Activated T-helper 1 cell treated with anti-CD3 and anti-CD28 coated beads, Interleukin-12 subunit alpha, Interleukin-12 subunit beta, Interleukin-2, Interleukin-4 antibody, amounts not matched to agents 30 ng/mL and 10 ng/mL and 1 ng/mL, durations not matched to agents 14 hours and 24 hours and 36 hours (primary cell): ENCODE measurements at regions not wholly inside any gene's neighbourhood (a gene's known extent, or its start where the extent isn't known, plus 50 kb on each side); places are given as distances from the start of the nearest gene placed in this dataset.

ENCODE experiments used
- DNase-seq: peaks from one replicate; pipeline ENCODE4 v3.0.0; 2021; ENCODE audit warnings: low spot score
- H3K27ac Mint-ChIP-seq: one replicate; pipeline ENCODE4 v1.8.0; 2021; ENCODE audit warnings: mild to moderate bottlenecking, mixed read lengths
- H3K27me3 Mint-ChIP-seq: one replicate; pipeline ENCODE4 v1.8.0; 2022; ENCODE audit warnings: mild to moderate bottlenecking, moderate library complexity, mixed read lengths; ENCODE audit not compliant: insufficient read depth
- H3K36me3 Mint-ChIP-seq: one replicate; pipeline ENCODE4 v1.8.0; 2021; ENCODE audit warnings: low read depth, mixed read lengths
- H3K4me1 Mint-ChIP-seq: one replicate; pipeline ENCODE4 v1.8.0; 2021; ENCODE audit warnings: low read depth, mixed read lengths
- H3K4me3 Mint-ChIP-seq: one replicate; pipeline ENCODE4 v1.8.0; 2021; ENCODE audit warnings: mild to moderate bottlenecking, moderate library complexity, mixed read lengths
- H3K9me3 Mint-ChIP-seq: one replicate; pipeline ENCODE4 v1.8.0; 2021; ENCODE audit warnings: mixed read lengths
- intact Hi-C: fragments of 100-400 bp; cut with micrococcal nuclease; formaldehyde crosslinking; loops from one replicate; pipeline ENCODE4 v1.15.1; 2024

DNA sequence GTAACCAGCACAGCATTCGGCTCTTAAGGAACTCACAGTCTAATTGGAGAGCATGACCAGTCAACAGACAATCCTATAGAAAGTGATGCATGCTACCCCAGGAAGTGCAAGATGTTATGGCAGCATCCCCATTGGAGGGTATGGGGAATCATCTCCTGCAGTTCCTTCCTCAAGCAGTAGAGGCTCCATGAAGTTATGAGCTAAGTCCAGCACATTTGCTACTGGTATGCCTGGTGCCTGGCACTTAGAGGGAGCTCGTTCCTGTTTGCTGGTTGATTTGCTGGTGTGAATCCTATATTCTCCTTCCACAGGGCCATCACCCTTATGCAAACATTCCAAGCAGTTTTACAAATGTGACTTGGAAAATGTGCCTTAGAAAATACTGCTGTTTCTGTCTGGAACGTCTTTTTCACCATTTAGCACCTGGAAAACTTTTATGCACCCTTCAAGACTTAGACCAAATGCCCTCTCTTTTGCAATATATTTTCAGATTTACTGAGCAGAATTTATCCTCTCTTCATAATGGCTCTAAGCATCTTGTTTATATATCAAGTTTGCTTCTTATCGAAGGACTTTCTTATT is 136.1 kb upstream of the WSCD2 start:
- Mint-ChIP-seq H3K4me1 (no peaks in the 10 kb centered on the region), H3K36me3 (no peaks in the 10 kb centered on the region), H3K9me3 (no peaks in the 10 kb centered on the region), H3K27ac (no peak overlapping the region), H3K27me3 (peaks cover 1% of the 10 kb centered on the region), H3K4me3 (no peak overlapping the region)
- intact Hi-C loops, result loop anchor here (5.0 kb wide), 1 partner anchor 199 kb away; no protein-coding TSS in a partner anchor
- DNase-seq, result no peak

DNA sequence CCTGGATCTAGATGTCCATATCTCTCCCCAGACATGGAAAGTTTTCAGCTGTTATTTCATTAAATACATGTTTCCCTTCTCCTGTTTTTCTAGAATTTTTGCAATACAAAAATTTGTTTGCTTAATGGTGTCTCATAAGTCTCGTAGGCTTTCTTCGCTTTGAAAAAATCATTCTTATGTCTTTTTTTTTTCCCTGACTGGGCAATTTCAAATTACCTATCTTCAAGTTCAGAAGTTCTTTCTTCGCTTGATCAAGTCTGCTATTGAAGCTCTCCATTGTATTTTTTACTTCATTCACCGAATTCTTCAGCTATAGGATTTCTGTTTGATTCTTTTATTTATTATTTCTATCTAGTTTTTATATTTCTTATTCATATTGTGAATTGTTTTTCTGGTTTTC is 130.2 kb upstream of the WSCD2 start:
- no peak for DNase-seq
- intact Hi-C loops, result no loop called here
- Mint-ChIP-seq H3K9me3 (no peaks in the 10 kb centered on the region), H3K36me3 (no peaks in the 10 kb centered on the region), H3K27me3 (peaks cover 5% of the 10 kb centered on the region), H3K27ac (no peak overlapping the region), H3K4me3 (no peak overlapping the region), H3K4me1 (no peaks in the 10 kb centered on the region)

DNA sequence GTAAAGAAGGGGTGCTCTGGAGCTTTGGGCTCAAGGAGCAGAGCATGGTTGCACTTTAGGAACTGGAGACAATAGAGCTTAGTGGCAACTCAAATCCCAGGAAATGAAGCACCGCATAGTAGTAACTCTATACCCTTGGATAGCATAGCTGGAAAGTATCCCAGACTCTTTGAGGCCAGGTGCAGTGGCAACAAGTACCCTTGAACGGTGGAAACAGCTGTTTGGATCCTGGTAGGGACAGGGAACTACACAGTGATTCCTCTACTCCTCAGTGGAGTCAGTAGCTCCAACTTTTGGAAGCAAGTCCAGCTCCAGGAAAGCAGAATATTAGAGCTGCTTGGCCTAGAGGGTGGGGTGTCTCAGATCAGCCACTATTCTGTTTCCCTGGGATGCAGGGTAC is 129.0 kb upstream of the WSCD2 start:
- Mint-ChIP-seq H3K9me3 (no peaks in the 10 kb centered on the region), H3K27ac (no peak overlapping the region), H3K4me3 (no peak overlapping the region), H3K27me3 (peaks cover 5% of the 10 kb centered on the region), H3K4me1 (no peaks in the 10 kb centered on the region), H3K36me3 (no peaks in the 10 kb centered on the region)
- intact Hi-C loops, result no loop called here
- no peak for DNase-seq

DNA sequence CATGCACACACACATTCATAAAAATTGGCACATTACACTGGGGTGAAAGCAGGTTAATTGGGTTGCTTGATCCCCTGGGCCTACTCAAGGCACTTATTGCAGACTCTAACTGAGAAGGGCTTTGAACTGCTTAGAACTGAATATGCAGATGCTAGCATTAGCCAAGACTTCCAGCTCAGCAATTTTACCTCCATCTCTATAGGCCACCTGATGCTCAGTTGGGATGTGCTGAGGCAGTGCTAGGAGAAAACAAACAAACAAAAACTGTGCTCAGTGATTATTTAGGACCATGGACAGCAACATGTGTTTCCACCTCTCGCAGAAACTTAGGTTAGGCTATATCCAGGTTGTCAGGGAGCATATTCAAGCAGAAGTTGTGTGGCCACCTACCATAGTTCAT is 124.8 kb upstream of the WSCD2 start:
- no peak for DNase-seq
- Mint-ChIP-seq H3K4me1 (no peaks in the 10 kb centered on the region), H3K27ac (no peak overlapping the region), H3K9me3 (no peaks in the 10 kb centered on the region), H3K4me3 (no peak overlapping the region), H3K27me3 (no peaks in the 10 kb centered on the region), H3K36me3 (no peaks in the 10 kb centered on the region)
- intact Hi-C loops, result no loop called here

DNA sequence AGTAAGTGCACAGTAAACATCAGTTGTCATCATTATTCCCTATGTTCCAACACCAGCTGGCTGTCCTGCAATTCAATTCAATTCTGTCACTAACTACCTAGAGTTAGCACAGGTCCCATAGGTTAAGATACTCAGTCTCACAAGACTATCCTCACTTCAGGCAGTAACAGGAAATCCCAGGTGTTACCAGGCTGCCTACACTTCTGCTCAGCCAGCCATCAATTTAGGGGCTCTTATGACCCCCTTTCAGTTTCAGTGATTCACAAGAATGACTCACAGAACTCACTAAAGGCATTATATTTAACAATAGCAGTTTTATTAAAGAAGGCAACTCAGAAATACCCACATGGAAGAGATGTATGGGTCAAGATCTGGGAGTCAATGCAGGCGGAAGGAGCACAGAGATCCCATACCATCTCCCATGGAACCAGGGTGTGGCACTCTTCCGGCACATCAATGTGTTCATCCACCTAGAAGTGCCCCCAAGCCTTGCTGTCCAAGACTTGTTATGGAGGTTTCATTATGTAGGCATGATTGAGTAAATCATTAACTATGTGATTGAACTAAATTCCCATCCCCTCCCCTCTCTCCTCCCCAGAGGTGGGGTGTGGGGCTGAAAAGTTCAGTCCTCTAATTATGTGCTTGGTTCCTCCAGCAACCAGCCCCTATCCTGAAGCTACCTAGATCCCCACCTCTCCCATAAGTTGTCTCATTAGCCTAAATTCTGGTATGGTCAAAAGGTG is 120.8 kb upstream of the WSCD2 start:
- intact Hi-C loops, result no loop called here
- Mint-ChIP-seq H3K9me3 (no peaks in the 10 kb centered on the region), H3K27me3 (peaks cover 2% of the 10 kb centered on the region), H3K4me3 (no peak overlapping the region), H3K36me3 (no peaks in the 10 kb centered on the region), H3K4me1 (no peaks in the 10 kb centered on the region), H3K27ac (no peak overlapping the region)
- no peak for DNase-seq

DNA sequence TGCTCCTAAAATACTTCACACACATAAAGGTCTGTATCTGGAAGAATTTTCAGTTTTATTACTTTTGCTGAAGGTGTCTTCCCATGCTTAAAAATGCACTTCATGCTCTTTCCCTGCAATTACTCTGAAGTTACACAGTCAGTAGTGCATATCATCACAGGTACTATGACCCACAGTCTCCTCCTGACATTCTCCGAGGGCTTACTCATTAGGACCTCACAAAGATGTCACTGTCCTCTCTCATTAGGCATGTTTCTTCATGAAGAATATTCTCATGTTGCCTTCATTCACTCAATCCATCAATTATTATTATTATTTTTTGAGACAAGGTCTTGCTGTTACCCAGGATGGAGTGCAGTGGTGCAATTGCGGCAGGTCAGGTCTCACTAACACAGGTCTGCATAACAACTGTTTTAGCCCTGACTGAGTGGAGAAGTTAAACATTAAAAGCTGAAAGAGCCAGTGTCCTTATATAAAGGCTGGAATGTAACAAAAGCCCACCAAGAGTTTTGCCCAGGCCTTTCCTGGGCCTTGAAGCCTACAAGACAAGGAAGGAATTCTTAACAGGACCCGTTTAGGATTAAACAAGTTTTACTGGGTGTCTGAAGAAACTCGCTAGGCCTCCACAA is 119.5 kb upstream of the WSCD2 start:
- Mint-ChIP-seq H3K27me3 (peaks cover 2% of the 10 kb centered on the region), H3K27ac (no peak overlapping the region), H3K9me3 (no peaks in the 10 kb centered on the region), H3K36me3 (no peaks in the 10 kb centered on the region), H3K4me1 (no peaks in the 10 kb centered on the region), H3K4me3 (no peak overlapping the region)
- no peak for DNase-seq
- intact Hi-C loops, result no loop called here

DNA sequence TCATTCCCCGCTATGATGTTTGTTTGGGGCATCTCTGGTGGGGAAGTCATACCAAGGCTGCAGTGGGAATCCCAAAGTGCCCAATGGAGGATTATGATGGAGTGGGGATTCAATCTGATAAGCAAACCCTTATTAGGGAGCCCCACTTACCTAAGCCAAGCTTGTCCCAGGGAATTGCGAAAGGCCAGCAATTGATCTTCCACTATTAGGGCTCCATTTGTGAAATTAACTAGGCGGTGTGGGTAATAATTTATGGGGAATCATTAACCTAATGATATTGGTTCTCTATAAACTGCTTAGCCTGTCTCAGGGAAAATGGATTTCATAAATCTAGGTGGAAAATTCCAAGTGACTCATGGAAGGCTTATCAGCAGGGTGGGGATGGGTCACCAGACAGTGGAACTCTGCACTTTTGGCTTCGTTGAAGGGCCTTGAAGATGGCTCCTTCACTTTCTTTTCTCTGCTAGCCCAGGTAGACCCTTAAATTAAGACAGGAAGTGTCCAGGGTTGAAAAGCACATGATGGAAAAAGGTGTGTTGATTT is 113.0 kb upstream of the WSCD2 start:
- intact Hi-C loops, result no loop called here
- Mint-ChIP-seq H3K36me3 (no peaks in the 10 kb centered on the region), H3K4me3 (no peak overlapping the region), H3K4me1 (no peaks in the 10 kb centered on the region), H3K9me3 (no peaks in the 10 kb centered on the region), H3K27ac (no peak overlapping the region), H3K27me3 (peaks cover 2% of the 10 kb centered on the region)
- DNase-seq, result no peak

DNA sequence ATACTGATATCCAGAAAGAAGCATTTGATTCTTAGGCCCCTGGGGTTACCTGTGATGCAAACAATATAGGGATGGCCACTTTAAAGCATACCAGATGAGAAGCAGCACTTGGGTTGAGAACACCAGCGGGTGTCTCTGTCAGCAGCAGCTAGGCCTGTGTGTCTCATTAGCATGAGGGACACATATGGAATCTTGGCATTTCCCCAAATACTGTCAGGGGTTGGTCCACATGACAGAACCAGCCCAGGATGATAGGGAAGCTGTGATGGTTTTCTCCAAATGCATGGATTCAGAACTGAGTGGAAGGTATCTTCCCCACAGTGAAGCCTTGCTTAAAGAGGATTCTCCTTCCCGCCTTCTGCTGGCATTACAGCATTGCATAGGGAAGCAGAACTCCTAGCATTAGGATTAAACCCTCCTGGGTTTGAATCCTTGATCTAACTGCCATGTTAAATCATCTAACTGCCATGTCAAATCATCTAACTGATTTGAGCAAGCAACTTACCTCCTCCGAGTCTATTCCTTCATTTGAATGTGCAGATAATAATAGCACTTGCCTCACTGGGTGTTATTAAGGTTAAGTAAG is 111.5 kb upstream of the WSCD2 start:
- H3K27me3 Mint-ChIP-seq, result peaks cover 2% of the 10 kb centered on the region
- H3K4me1 Mint-ChIP-seq, result no peaks in the 10 kb centered on the region
- no peaks in the 10 kb centered on the region for H3K9me3 Mint-ChIP-seq
- H3K27ac Mint-ChIP-seq, result no peak overlapping the region
- no peak overlapping the region for H3K4me3 Mint-ChIP-seq
- no peaks in the 10 kb centered on the region for H3K36me3 Mint-ChIP-seq
- DNase-seq, result no peak
- intact Hi-C loops, result no loop called here

DNA sequence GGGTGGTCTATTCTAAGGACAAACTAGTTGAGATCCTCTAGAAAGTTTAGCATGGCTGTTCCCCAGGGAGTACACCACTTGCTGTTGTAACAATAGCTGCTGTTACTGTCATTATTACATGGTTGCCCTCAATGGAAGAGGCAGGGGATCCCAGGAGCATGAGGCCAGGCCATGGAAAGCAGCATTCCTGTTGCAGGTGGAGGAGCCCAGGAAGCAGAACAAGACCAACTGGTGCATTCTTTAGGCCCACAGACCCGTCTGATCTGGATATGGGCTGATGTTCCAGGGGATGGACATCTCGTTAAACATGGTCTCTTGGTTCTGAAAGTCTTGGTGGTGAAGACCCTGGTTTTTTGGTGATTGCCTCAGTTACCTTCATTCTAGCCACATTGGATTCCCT is 109.2 kb upstream of the WSCD2 start:
- Mint-ChIP-seq H3K9me3 (no peaks in the 10 kb centered on the region), H3K36me3 (no peaks in the 10 kb centered on the region), H3K4me3 (no peak overlapping the region), H3K4me1 (no peaks in the 10 kb centered on the region), H3K27ac (no peak overlapping the region), H3K27me3 (no peaks in the 10 kb centered on the region)
- no peak for DNase-seq
- intact Hi-C loops, result no loop called here

DNA sequence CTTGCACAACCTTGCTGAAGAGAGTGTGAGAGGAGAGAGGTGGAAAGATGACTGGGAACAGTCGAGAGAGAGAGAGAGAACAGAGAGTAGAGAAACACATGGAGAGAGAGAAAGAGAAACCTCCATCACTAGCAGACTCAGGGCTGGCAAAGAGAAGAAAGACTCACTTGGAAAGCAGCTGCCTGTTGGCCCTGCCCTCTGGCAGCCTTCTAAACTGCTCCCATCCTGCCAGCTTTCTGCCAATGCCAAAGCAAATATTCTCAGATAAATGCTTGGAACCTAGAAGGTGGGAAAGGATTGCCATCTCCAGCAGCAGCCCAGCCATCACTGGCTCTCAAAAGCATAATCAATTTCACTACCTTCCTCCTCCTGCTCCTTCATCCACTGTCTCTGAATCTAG is 107.9 kb upstream of the WSCD2 start:
- Mint-ChIP-seq H3K27me3 (no peaks in the 10 kb centered on the region), H3K4me3 (no peak overlapping the region), H3K27ac (no peak overlapping the region), H3K4me1 (no peaks in the 10 kb centered on the region), H3K9me3 (no peaks in the 10 kb centered on the region), H3K36me3 (no peaks in the 10 kb centered on the region)
- DNase-seq, result no peak
- intact Hi-C loops, result no loop called here

DNA sequence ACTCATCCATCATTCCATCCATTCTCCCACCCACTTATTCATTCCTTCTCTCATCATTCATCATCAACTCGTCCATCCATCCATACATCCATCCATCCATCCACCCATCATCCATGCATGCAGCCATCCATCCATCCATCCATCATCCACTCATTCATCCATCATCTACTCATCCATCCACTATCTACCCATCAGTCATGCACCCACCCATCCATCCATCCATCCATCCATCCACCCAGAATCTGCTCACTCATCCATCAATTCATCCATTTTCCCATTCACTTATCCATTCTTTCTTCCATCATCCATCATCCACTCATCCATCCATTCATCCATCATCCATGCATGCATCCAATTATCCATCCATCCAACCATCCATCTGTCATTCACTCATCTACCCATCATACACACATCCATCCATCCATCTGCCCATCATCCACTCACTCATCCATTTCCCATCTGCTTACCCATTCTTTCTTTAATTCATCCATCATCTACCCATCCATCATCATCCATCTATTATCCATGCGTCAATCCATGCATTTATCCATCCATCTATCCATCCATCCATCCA is 107.1 kb upstream of the WSCD2 start:
- Mint-ChIP-seq H3K36me3 (no peaks in the 10 kb centered on the region), H3K27me3 (no peaks in the 10 kb centered on the region), H3K27ac (no peak overlapping the region), H3K9me3 (no peaks in the 10 kb centered on the region), H3K4me1 (no peaks in the 10 kb centered on the region), H3K4me3 (no peak overlapping the region)
- intact Hi-C loops, result no loop called here
- no peak for DNase-seq

DNA sequence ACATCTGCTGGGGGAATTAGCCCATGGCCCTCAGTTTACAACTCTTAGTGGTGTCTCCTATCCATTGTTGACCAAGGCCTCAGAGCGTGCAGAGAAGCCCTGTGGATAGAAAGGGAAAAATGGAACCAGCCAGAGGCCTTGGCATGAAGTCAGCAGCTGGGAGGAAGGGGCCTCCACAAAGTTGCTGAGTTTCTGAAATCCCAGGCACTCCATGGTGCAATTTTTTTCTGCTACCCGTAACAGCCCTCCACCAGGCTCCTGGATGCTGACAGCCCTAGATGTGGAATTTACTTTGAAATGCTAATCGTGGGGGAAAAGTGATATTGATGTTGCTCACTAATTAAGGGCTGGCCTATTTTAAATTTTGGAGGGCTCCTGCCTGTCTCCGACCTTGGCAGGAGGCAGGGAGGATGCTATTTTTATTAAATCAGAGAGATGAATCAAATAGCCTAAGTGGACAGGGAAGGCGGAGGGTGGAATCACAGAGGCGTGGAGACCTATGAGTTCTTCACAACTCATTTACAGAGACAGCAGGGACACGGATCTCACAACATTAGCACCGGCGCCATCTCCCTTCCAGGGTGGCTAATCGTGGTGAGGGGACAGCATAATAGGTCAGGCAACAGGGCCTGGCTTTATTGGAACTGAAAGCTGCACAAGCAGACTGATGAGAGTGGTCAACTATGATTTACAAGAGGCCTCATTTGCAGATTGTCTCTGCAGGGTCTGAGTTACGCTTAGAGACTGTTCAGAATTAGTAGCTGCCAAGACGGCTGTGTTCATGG is 99.8 kb upstream of the WSCD2 start:
- DNase-seq, result no peak
- Mint-ChIP-seq H3K27ac (no peak overlapping the region), H3K9me3 (no peaks in the 10 kb centered on the region), H3K4me1 (no peaks in the 10 kb centered on the region), H3K4me3 (no peak overlapping the region), H3K36me3 (no peaks in the 10 kb centered on the region), H3K27me3 (peaks cover 1% of the 10 kb centered on the region)
- intact Hi-C loops, result no loop called here
